GM18868 (cell line): ENCODE measurements at regions not wholly inside any gene's neighbourhood (a gene's known extent, or its start where the extent isn't known, plus 50 kb on each side); places are given as distances from the start of the nearest gene placed in this dataset.
"Not testable (repeated sequence)": the region's sequence is repeated elsewhere in the genome, so short reads cannot be mapped to it uniquely, and the experiment has no call there.

Source experiments
- ATAC-seq: cut with Tn5 transposase; IDR thresholded peaks from one replicate; pipeline ENCODE4 v1.9.1; 2021; ENCODE audit warnings: mild to moderate bottlenecking, moderate library complexity; ENCODE audit not compliant: unreplicated experiment

GRCh38 chr4:149983931-149984330 is 94.3 kb upstream of the DCLK2 start:
- no peak for ATAC-seq

GRCh38 chr4:149985981-149986380 is 92.3 kb upstream of the DCLK2 start:
- ATAC-seq: no peak

DNA sequence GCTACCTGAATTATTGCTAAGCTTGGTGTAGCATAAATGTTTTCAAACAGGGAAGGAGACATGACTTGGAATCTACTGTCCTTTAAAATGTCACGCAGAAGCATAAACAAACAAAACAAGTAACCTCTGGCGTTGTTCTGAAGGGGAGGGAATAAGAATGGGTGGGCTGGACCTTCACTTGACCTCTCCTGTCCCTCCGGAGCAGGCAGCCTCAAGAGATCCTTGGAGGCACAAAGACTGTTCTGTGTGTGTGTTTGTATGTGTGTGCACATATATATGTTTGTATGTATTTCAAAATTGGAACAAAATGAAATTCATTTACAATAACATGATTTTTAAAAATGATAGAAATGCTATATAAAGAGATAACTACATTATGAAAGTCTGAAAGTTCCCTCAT is 91.3 kb upstream of the DCLK2 start:
- ATAC-seq: no peak

- no peak for ATAC-seq
These were observed 90.7 kb upstream of the DCLK2 start for GRCh38 chr4:149987330-149988086.

GRCh38 chr4:149988087-149988410 is 90.2 kb upstream of the DCLK2 start:
- ATAC-seq: no peak

GRCh38 chr4:149993030-149993429 is 85.2 kb upstream of the DCLK2 start:
- no peak for ATAC-seq

DNA sequence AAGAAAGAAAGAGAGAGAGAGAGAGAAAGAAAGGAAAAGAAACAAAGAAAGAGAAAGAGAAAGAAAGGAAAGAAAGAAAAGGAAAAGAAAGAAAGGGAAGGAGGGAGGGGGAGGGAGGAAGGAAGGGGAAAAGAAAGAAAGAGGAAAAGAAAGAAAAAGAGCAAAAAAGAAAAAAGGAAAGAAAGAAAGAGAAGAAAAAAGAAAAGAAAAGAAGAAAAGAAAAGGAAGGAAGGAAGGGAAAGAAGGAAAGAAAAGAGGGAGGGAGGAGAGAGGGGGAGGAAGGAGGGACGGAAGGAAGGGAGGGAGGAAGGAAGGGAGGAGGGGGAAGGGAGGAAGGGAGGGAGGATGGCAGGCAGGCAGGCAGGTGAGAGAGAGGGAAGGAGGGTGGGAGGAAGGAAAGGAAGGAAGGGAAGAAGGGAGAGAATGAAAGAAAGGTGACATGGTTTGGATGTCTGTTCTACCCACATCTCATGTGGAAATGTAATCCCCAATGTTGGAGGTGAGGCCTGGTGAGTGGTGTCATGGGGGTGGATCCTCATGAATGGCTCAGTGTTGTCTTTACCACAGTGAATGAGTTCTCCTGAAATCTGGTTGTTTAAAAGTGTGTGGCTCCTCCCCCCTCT is 83.0 kb upstream of the DCLK2 start:
- no peak for ATAC-seq

DNA sequence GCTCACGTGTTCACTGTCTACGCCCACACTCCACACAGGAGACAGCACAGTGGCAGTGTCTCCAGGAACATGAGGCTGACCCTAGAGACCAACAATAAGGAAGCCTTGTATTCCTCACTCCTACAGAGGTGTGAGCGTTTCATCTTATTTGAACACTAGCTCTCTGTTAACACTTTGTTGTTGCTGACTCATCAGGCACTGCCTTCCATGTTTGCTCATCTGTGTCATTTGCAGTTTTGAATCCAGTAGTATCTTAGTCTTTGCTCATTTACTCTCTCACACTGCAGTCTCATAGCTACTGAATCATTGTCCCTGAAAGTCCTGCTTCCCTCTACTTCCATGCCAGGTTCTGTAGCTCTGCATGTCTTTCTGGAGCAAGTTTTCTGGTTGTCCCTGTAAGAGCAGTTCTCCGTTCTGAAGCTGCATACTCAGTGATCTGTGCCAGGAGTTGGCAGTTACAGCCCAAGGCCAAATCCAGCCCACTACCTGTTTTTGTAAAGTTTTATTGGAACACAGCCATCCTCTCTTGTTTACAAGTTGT is 80.3 kb upstream of the DCLK2 start:
- ATAC-seq: peak; percentile 87

DNA sequence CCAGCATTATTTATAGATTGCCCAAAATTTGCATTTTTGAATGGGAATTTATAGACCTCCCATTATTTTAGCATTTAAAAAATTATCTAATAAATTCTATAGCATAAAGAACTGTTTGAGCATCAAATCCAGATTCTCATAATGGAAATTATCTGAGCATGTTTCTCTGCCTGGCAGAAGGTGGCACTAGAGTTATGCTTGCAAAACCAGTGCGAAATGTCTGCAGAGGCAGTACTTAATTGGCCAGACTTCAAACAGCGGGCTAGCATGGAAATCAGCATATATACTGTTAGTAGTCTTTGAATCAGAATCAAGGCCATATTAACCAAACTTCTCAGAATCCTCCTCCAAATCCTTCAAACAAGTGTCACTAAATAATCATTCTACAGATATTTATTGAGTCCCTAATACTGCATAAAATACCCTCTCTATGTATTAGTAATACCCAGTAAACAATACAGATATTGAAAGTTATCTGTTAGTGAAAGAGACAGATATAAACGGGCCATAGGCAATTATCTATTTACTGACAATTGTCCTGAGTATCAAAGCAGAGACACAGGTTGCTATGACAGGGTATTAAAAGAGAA is 78.7 kb upstream of the DCLK2 start:
- peak; percentile 57 for ATAC-seq

GRCh38 chr4:150001815-150002214 is 76.4 kb upstream of the DCLK2 start:
- no peak for ATAC-seq

GRCh38 chr4:150002561-150002960 is 75.7 kb upstream of the DCLK2 start:
- ATAC-seq: no peak

- no peak for ATAC-seq
These were observed 73.8 kb upstream of the DCLK2 start for GRCh38 chr4:150004481-150004880.

- ATAC-seq: no peak
These were observed 72.7 kb upstream of the DCLK2 start for GRCh38 chr4:150005537-150005936.

GRCh38 chr4:150006197-150006596 is 72.0 kb upstream of the DCLK2 start:
- ATAC-seq: no peak

- no peak for ATAC-seq
These were observed 70.7 kb upstream of the DCLK2 start for GRCh38 chr4:150007512-150007911.

GRCh38 chr4:150008546-150008945 is 69.7 kb upstream of the DCLK2 start:
- ATAC-seq: no peak

DNA sequence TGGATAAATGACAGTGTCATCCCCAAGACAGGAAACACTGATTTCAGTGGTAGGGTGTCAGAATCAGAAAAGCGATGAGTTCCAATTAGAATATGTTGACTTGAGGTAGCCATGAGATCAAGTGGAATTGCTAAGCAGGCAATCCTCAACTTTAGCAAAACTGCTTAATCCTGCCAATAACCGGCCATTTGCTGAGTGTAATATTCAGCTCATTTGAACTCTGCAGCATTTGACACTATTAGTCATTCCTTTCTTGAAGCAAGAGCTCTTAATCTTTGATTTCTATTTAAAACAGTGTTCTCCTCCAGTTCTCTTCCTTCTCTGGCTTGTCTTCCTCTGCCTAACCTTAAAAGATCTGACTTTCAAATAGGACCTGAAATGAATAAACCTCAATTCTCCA is 68.7 kb upstream of the DCLK2 start:
- ATAC-seq: no peak

GRCh38 chr4:150010525-150011126 is 67.6 kb upstream of the DCLK2 start:
- peak; percentile 91 for ATAC-seq

DNA sequence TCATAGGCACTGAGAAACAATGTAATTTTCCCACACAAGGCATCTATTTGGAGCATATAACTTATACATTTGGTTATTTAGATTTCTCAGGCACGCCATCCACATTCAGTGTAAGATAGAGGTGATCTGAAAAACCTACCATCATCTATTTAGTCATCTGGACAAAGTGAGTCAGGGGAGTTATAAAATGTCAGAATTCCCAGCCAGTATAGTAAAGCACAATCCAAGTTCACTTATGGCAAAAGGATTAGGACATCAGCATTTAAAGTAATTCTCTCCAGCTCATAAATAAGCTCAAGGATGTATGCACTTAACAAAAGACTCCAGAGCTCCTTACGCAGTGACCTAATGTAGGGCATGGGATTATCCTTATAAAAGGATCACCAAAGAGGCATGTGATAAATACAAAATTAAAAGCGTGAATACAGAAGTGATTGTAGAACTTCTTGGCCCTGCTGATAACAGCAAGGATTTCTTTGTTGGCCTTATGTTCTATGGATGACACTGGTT is 65.3 kb upstream of the DCLK2 start:
- ATAC-seq: no peak

- not testable (repeated sequence) for ATAC-seq
These were observed 62.3 kb upstream of the DCLK2 start for GRCh38 chr4:150015910-150016309.

- ATAC-seq: not testable (repeated sequence)
These were observed 61.6 kb upstream of the DCLK2 start for GRCh38 chr4:150016621-150017020.

DNA sequence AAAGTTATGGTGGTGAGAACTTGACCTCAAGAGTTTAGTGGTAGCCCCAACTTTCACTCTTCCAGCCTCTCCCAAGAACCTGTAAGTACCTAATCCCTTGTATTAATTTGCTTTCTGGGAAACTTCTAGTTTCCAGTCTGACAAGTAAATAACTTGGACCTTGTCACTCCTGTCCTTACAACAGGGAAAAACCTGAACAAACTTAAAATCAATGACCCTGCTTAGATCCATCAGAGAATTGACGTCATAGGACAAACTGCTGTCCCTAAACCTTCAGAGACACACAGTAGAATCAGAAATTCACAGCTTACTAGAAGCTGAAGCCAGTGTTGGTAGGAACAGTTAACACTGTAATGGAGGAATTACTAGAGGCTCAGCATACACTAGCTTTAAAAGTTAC is 60.0 kb upstream of the DCLK2 start:
- no peak for ATAC-seq
